ENCODE measurements at regions not wholly inside any gene's neighbourhood (a gene's known extent, or its start where the extent isn't known, plus 50 kb on each side); places are given as distances from the start of the nearest gene placed in this dataset.

DNA sequence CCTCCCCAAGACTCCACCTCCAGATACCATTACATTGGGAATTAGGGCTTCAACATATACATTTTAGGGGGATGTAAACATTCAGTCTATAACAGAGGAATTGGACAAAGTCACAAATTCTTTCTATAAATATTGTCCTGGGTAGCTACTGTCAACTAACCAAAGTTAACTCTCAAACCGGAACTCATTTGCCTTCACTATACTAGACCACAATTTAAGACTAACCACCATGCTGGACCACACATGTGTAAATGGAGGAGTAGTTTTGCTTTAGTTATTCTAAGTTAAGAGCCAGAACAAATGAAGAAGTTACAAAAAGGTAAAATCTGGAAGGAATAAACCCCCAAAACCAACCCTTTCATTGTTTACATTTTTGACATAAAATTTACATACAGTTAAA lies 222.8 kb downstream of the NDFIP2 start:
- no peaks in the 10 kb centered on the region for H3K4me1 ChIP-seq (ENCODE audit: control insufficient read depth, low read depth, low read length)
- no peaks in the 10 kb centered on the region for H3K9me3 ChIP-seq (ENCODE audit: control insufficient read depth, low read depth, low read length)
- no peak overlapping the region for H3K27ac ChIP-seq (ENCODE audit: low read length)
- H3K9ac ChIP-seq (ENCODE audit: low read length) = no peak overlapping the region
- H3K27me3 ChIP-seq (ENCODE audit: control insufficient read depth, insufficient read depth, low read length) = no peaks in the 10 kb centered on the region
- H3K4me3 ChIP-seq (ENCODE audit: low read length) = no peak overlapping the region
- H3K36me3 ChIP-seq (ENCODE audit: control insufficient read depth, low read depth, low read length) = no peaks in the 10 kb centered on the region

DNA sequence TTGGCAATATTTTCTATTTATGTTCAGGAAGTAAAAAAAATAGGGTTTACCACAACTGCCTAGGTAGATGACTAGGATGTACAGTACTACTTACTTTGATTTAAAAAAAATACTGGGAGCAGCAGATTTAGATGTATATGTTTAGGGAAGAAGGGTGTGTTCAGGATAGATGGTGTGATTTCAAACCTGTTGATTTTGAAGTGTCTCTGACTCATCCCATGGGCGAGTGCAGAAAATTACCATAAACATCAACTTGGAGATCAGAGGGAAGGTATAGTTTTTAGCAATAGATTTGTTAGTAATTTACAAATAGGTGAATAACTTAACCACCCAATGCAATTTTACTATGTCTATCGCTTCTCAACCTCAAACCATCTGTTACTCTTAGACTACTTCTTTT lies 214.8 kb downstream of the NDFIP2 start:
- H3K27ac ChIP-seq (ENCODE audit: low read length) = no peak overlapping the region
- H3K9ac ChIP-seq (ENCODE audit: low read length) = no peak overlapping the region
- H3K4me3 ChIP-seq (ENCODE audit: low read length) = no peak overlapping the region
- H3K27me3 ChIP-seq (ENCODE audit: control insufficient read depth, insufficient read depth, low read length) = no peaks in the 10 kb centered on the region
- H3K9me3 ChIP-seq (ENCODE audit: control insufficient read depth, low read depth, low read length) = no peaks in the 10 kb centered on the region
- H3K36me3 ChIP-seq (ENCODE audit: control insufficient read depth, low read depth, low read length) = no peaks in the 10 kb centered on the region
- H3K4me1 ChIP-seq (ENCODE audit: control insufficient read depth, low read depth, low read length) = no peaks in the 10 kb centered on the region

DNA sequence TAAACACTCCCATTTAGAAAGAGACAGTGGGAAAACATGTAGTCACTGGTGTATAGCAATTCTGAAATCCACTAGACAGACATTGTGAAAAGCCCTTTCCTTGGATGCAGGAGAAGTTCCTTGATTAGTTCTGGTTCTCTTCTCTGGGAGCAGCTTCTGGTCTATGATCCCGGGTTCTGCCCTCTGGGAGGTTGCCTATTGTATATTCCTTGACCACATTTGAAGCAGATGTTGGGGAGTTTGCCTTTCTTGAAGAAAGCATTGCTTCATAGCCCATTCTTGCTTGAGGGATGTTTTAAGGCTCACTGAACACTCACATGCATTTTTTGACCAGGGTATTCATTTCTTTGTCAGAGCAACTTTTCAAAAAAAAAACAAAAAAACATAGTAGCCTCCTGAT lies 211.9 kb downstream of the NDFIP2 start:
- Histone ChIP-seq H3K9me3 (ENCODE audit: control insufficient read depth, low read depth, low read length) (no peaks in the 10 kb centered on the region), H3K4me3 (ENCODE audit: low read length) (no peak overlapping the region), H3K9ac (ENCODE audit: low read length) (no peak overlapping the region), H3K27ac (ENCODE audit: low read length) (no peak overlapping the region), H3K36me3 (ENCODE audit: control insufficient read depth, low read depth, low read length) (no peaks in the 10 kb centered on the region), H3K4me1 (ENCODE audit: control insufficient read depth, low read depth, low read length) (no peaks in the 10 kb centered on the region), H3K27me3 (ENCODE audit: control insufficient read depth, insufficient read depth, low read length) (no peaks in the 10 kb centered on the region)

DNA sequence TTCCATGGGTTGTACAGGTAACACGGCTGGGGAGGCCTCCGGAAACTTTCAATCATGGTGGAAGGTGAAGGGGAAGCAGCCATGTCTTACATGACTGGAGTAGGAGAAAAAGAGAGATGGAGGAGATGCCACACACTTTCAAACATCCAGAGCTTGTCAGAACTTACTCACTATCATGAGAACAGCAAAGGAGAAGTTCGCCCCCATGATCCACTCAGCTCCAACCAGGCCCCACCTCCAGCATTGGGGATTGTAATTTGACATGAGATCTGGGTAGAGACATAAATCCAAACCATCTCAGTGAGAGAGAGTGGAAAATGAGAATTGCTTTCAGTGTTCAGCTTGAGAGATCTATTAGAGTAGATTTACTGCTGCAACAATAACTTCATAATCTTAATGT lies 210.9 kb downstream of the NDFIP2 start:
- H3K27me3 ChIP-seq (ENCODE audit: control insufficient read depth, insufficient read depth, low read length) = no peaks in the 10 kb centered on the region
- no peak overlapping the region for H3K9ac ChIP-seq (ENCODE audit: low read length)
- H3K4me3 ChIP-seq (ENCODE audit: low read length) = no peak overlapping the region
- H3K4me1 ChIP-seq (ENCODE audit: control insufficient read depth, low read depth, low read length) = no peaks in the 10 kb centered on the region
- H3K27ac ChIP-seq (ENCODE audit: low read length) = no peak overlapping the region
- H3K9me3 ChIP-seq (ENCODE audit: control insufficient read depth, low read depth, low read length) = no peaks in the 10 kb centered on the region
- H3K36me3 ChIP-seq (ENCODE audit: control insufficient read depth, low read depth, low read length) = no peaks in the 10 kb centered on the region

- Histone ChIP-seq H3K4me3 (ENCODE audit: low read length) (no peak overlapping the region), H3K9me3 (ENCODE audit: control insufficient read depth, low read depth, low read length) (no peaks in the 10 kb centered on the region), H3K36me3 (ENCODE audit: control insufficient read depth, low read depth, low read length) (no peaks in the 10 kb centered on the region), H3K9ac (ENCODE audit: low read length) (no peak overlapping the region), H3K27ac (ENCODE audit: low read length) (no peak overlapping the region), H3K4me1 (ENCODE audit: control insufficient read depth, low read depth, low read length) (no peaks in the 10 kb centered on the region), H3K27me3 (ENCODE audit: control insufficient read depth, insufficient read depth, low read length) (no peaks in the 10 kb centered on the region)
Measured at GRCh38 chr13:79688741-79689140, 207.8 kb downstream of the NDFIP2 start.

DNA sequence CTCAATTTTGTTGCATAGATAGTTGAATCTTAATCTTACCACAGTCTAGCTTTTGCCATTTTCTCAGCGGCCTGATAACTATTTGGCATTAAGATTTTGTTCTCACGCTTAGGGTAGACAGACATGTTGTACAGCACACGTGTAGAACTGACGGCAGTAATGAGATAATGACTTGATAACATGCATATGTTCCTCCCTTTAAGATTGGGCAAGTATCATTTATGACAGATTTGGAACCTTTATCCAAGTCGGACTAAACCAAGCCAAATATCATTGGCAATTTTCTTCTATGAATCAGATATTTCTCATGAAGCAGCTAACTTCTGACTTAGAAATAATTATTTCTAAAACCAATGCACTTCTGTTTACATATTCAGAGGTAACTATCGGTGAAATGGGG lies 205.5 kb downstream of the NDFIP2 start:
- H3K9me3 ChIP-seq (ENCODE audit: control insufficient read depth, low read depth, low read length) = no peaks in the 10 kb centered on the region
- H3K27me3 ChIP-seq (ENCODE audit: control insufficient read depth, insufficient read depth, low read length) = no peaks in the 10 kb centered on the region
- H3K36me3 ChIP-seq (ENCODE audit: control insufficient read depth, low read depth, low read length) = no peaks in the 10 kb centered on the region
- no peak overlapping the region for H3K4me3 ChIP-seq (ENCODE audit: low read length)
- H3K4me1 ChIP-seq (ENCODE audit: control insufficient read depth, low read depth, low read length) = no peaks in the 10 kb centered on the region
- no peak overlapping the region for H3K9ac ChIP-seq (ENCODE audit: low read length)
- H3K27ac ChIP-seq (ENCODE audit: low read length) = no peak overlapping the region

DNA sequence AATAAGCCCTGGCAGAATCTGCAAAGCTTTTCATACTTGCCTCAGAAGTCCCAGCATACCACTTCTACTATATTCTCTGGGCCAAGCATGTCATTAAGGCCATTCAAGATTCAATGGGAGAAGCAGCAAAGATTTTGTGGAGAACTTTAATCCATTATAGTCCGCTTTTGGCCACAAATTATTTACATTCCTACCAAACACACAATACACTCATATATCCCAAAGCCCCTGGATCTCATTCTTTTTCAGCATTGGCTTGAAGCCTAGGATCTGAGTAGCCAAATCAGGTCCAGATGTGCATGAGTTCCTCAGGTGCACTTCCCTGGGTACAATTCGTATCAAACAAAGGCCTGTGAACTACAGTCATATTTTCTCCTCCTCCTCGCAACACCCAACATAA lies 203.4 kb downstream of the NDFIP2 start:
- no peaks in the 10 kb centered on the region for H3K27me3 ChIP-seq (ENCODE audit: control insufficient read depth, insufficient read depth, low read length)
- H3K9ac ChIP-seq (ENCODE audit: low read length) = no peak overlapping the region
- H3K4me1 ChIP-seq (ENCODE audit: control insufficient read depth, low read depth, low read length) = no peaks in the 10 kb centered on the region
- H3K9me3 ChIP-seq (ENCODE audit: control insufficient read depth, low read depth, low read length) = no peaks in the 10 kb centered on the region
- no peak overlapping the region for H3K27ac ChIP-seq (ENCODE audit: low read length)
- no peak overlapping the region for H3K4me3 ChIP-seq (ENCODE audit: low read length)
- H3K36me3 ChIP-seq (ENCODE audit: control insufficient read depth, low read depth, low read length) = no peaks in the 10 kb centered on the region

DNA sequence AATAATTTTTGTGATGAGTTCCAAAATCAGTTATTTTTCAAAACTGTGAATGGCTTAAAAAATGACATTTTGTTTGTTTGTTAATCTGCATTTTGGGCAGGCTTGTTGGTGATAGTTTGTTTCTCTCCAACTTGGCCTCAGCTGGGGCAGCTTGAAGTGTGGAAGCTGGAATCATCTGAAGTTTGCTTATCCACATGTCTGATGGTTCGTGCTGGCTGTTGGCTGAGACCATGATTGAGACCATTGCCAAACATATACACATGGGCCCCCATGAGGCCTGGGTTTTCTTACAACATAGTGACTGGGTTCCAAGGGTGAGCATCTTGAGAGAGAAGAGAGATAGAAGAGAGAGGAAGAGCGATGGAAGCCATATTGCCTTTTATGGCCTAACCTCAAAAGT lies 201.2 kb downstream of the NDFIP2 start:
- Histone ChIP-seq H3K27me3 (ENCODE audit: control insufficient read depth, insufficient read depth, low read length) (no peaks in the 10 kb centered on the region), H3K9me3 (ENCODE audit: control insufficient read depth, low read depth, low read length) (no peaks in the 10 kb centered on the region), H3K4me1 (ENCODE audit: control insufficient read depth, low read depth, low read length) (no peaks in the 10 kb centered on the region), H3K27ac (ENCODE audit: low read length) (no peak overlapping the region), H3K36me3 (ENCODE audit: control insufficient read depth, low read depth, low read length) (no peaks in the 10 kb centered on the region), H3K9ac (ENCODE audit: low read length) (no peak overlapping the region), H3K4me3 (ENCODE audit: low read length) (no peak overlapping the region)

- Histone ChIP-seq H3K36me3 (ENCODE audit: control insufficient read depth, low read depth, low read length) (no peaks in the 10 kb centered on the region), H3K9ac (ENCODE audit: low read length) (no peak overlapping the region), H3K4me3 (ENCODE audit: low read length) (no peak overlapping the region), H3K27me3 (ENCODE audit: control insufficient read depth, insufficient read depth, low read length) (no peaks in the 10 kb centered on the region), H3K4me1 (ENCODE audit: control insufficient read depth, low read depth, low read length) (no peaks in the 10 kb centered on the region), H3K27ac (ENCODE audit: low read length) (no peak overlapping the region), H3K9me3 (ENCODE audit: control insufficient read depth, low read depth, low read length) (no peaks in the 10 kb centered on the region)
Measured at GRCh38 chr13:79681069-79681468, 200.1 kb downstream of the NDFIP2 start.

GRCh38 chr13:79680485-79680884 lies 199.5 kb downstream of the NDFIP2 start:
- Histone ChIP-seq H3K36me3 (ENCODE audit: control insufficient read depth, low read depth, low read length) (no peaks in the 10 kb centered on the region), H3K27me3 (ENCODE audit: control insufficient read depth, insufficient read depth, low read length) (no peaks in the 10 kb centered on the region), H3K27ac (ENCODE audit: low read length) (no peak overlapping the region), H3K9me3 (ENCODE audit: control insufficient read depth, low read depth, low read length) (no peaks in the 10 kb centered on the region), H3K9ac (ENCODE audit: low read length) (no peak overlapping the region), H3K4me3 (ENCODE audit: low read length) (no peak overlapping the region), H3K4me1 (ENCODE audit: control insufficient read depth, low read depth, low read length) (no peaks in the 10 kb centered on the region)

- no peak overlapping the region for H3K27ac ChIP-seq (ENCODE audit: low read length)
- H3K9me3 ChIP-seq (ENCODE audit: control insufficient read depth, low read depth, low read length) = no peaks in the 10 kb centered on the region
- no peaks in the 10 kb centered on the region for H3K27me3 ChIP-seq (ENCODE audit: control insufficient read depth, insufficient read depth, low read length)
- no peaks in the 10 kb centered on the region for H3K36me3 ChIP-seq (ENCODE audit: control insufficient read depth, low read depth, low read length)
- no peak overlapping the region for H3K4me3 ChIP-seq (ENCODE audit: low read length)
- no peak overlapping the region for H3K9ac ChIP-seq (ENCODE audit: low read length)
- no peaks in the 10 kb centered on the region for H3K4me1 ChIP-seq (ENCODE audit: control insufficient read depth, low read depth, low read length)
Measured at GRCh38 chr13:79679334-79679733, 198.4 kb downstream of the NDFIP2 start.

- Histone ChIP-seq H3K9me3 (ENCODE audit: control insufficient read depth, low read depth, low read length) (no peaks in the 10 kb centered on the region), H3K4me3 (ENCODE audit: low read length) (no peak overlapping the region), H3K36me3 (ENCODE audit: control insufficient read depth, low read depth, low read length) (no peaks in the 10 kb centered on the region), H3K4me1 (ENCODE audit: control insufficient read depth, low read depth, low read length) (no peaks in the 10 kb centered on the region), H3K27me3 (ENCODE audit: control insufficient read depth, insufficient read depth, low read length) (no peaks in the 10 kb centered on the region), H3K9ac (ENCODE audit: low read length) (no peak overlapping the region), H3K27ac (ENCODE audit: low read length) (no peak overlapping the region)
Measured at GRCh38 chr13:79678100-79678499, 197.1 kb downstream of the NDFIP2 start.
